ENCODE measurements at regions not wholly inside any gene's neighbourhood (a gene's known extent, or its start where the extent isn't known, plus 50 kb on each side); places are given as distances from the start of the nearest gene placed in this dataset.

GRCh38 chr2:125216321-125216720, 1191.2 kb downstream of the CNTNAP5 start:
- no peak for TF ChIP-seq CTCF (IDR thresholded peaks at IDR 0.05; ENCODE audit: low read depth, low read length, missing input control)
- no peak for TF ChIP-seq EGR1 (IDR thresholded peaks at IDR 0.05; ENCODE audit: low read depth in 2 of 2)
- TF ChIP-seq ZBTB33 (IDR thresholded peaks at IDR 0.05) = no peak
- no peak for TF ChIP-seq YY1 (IDR thresholded peaks at IDR 0.05)
- TF ChIP-seq GABPA (IDR thresholded peaks at IDR 0.05 in 1 of 2, conservative IDR thresholded peaks at IDR 0.05 in 1 of 2) = no peak
- TF ChIP-seq JUND (IDR thresholded peaks at IDR 0.05) = no peak
- TF ChIP-seq RAD21 (IDR thresholded peaks at IDR 0.05) = no peak
- TF ChIP-seq FOXA1 (IDR thresholded peaks at IDR 0.05) = no peak
